ENCODE measurements at regions not wholly inside any gene's neighbourhood (a gene's known extent, or its start where the extent isn't known, plus 50 kb on each side); places are given as distances from the start of the nearest gene placed in this dataset.

DNA sequence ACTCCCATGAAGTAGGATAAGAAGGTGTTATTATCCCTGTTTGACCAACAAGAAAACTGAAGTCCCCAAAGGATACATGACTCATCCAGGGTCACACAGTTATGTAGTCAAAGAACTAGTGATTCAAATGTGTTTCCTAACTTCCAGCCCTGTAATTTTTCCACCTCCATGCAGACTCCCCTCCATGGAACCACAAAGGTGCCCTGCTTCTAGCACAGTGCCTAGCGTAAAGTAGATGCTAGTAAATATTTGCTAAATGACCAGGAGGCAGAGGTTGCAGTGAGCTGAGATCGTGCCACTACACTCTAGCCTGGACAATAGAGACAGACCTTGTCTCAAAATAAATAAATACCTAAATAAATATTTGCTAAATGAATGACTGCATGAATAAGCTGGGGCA, 55.8 kb downstream of the FRMPD3 start:
- TF ChIP-seq, protein P1, sequence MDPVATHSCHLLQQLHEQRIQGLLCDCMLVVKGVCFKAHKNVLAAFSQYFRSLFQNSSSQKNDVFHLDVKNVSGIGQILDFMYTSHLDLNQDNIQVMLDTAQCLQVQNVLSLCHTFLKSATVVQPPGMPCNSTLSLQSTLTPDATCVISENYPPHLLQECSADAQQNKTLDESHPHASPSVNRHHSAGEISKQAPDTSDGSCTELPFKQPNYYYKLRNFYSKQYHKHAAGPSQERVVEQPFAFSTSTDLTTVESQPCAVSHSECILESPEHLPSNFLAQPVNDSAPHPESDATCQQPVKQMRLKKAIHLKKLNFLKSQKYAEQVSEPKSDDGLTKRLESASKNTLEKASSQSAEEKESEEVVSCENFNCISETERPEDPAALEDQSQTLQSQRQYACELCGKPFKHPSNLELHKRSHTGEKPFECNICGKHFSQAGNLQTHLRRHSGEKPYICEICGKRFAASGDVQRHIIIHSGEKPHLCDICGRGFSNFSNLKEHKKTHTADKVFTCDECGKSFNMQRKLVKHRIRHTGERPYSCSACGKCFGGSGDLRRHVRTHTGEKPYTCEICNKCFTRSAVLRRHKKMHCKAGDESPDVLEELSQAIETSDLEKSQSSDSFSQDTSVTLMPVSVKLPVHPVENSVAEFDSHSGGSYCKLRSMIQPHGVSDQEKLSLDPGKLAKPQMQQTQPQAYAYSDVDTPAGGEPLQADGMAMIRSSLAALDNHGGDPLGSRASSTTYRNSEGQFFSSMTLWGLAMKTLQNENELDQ (tag by site-specific recombination; IDR thresholded peaks at IDR 0.05; ENCODE audit: low read depth) = no peak
- TF ChIP-seq, protein P2, sequence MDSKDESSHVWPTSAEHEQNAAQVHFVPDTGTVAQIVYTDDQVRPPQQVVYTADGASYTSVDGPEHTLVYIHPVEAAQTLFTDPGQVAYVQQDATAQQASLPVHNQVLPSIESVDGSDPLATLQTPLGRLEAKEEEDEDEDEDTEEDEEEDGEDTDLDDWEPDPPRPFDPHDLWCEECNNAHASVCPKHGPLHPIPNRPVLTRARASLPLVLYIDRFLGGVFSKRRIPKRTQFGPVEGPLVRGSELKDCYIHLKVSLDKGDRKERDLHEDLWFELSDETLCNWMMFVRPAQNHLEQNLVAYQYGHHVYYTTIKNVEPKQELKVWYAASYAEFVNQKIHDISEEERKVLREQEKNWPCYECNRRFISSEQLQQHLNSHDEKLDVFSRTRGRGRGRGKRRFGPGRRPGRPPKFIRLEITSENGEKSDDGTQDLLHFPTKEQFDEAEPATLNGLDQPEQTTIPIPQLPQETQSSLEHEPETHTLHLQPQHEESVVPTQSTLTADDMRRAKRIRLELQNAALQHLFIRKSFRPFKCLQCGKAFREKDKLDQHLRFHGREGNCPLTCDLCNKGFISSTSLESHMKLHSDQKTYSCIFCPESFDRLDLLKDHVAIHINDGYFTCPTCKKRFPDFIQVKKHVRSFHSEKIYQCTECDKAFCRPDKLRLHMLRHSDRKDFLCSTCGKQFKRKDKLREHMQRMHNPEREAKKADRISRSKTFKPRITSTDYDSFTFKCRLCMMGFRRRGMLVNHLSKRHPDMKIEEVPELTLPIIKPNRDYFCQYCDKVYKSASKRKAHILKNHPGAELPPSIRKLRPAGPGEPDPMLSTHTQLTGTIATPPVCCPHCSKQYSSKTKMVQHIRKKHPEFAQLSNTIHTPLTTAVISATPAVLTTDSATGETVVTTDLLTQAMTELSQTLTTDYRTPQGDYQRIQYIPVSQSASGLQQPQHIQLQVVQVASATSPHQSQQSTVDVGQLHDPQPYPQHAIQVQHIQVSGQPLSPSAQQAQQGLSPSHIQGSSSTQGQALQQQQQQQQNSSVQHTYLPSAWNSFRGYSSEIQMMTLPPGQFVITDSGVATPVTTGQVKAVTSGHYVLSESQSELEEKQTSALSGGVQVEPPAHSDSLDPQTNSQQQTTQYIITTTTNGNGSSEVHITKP (tag by site-specific recombination; IDR thresholded peaks at IDR 0.05) = no peak
- TF ChIP-seq, protein P3, sequence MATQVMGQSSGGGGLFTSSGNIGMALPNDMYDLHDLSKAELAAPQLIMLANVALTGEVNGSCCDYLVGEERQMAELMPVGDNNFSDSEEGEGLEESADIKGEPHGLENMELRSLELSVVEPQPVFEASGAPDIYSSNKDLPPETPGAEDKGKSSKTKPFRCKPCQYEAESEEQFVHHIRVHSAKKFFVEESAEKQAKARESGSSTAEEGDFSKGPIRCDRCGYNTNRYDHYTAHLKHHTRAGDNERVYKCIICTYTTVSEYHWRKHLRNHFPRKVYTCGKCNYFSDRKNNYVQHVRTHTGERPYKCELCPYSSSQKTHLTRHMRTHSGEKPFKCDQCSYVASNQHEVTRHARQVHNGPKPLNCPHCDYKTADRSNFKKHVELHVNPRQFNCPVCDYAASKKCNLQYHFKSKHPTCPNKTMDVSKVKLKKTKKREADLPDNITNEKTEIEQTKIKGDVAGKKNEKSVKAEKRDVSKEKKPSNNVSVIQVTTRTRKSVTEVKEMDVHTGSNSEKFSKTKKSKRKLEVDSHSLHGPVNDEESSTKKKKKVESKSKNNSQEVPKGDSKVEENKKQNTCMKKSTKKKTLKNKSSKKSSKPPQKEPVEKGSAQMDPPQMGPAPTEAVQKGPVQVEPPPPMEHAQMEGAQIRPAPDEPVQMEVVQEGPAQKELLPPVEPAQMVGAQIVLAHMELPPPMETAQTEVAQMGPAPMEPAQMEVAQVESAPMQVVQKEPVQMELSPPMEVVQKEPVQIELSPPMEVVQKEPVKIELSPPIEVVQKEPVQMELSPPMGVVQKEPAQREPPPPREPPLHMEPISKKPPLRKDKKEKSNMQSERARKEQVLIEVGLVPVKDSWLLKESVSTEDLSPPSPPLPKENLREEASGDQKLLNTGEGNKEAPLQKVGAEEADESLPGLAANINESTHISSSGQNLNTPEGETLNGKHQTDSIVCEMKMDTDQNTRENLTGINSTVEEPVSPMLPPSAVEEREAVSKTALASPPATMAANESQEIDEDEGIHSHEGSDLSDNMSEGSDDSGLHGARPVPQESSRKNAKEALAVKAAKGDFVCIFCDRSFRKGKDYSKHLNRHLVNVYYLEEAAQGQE (tag by site-specific recombination; IDR thresholded peaks at IDR 0.05) = no peak
- TF ChIP-seq, protein P4, sequence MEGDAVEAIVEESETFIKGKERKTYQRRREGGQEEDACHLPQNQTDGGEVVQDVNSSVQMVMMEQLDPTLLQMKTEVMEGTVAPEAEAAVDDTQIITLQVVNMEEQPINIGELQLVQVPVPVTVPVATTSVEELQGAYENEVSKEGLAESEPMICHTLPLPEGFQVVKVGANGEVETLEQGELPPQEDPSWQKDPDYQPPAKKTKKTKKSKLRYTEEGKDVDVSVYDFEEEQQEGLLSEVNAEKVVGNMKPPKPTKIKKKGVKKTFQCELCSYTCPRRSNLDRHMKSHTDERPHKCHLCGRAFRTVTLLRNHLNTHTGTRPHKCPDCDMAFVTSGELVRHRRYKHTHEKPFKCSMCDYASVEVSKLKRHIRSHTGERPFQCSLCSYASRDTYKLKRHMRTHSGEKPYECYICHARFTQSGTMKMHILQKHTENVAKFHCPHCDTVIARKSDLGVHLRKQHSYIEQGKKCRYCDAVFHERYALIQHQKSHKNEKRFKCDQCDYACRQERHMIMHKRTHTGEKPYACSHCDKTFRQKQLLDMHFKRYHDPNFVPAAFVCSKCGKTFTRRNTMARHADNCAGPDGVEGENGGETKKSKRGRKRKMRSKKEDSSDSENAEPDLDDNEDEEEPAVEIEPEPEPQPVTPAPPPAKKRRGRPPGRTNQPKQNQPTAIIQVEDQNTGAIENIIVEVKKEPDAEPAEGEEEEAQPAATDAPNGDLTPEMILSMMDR (tag by site-specific recombination; IDR thresholded peaks at IDR 0.05) = no peak
- TF ChIP-seq EGR2 (tag by site-specific recombination; IDR thresholded peaks at IDR 0.05; ENCODE audit: low read depth) (no peak), ZNF274 (IDR thresholded peaks at IDR 0.05; ENCODE audit: low read length) (no peak), ZNF274 (tag by site-specific recombination; IDR thresholded peaks at IDR 0.05; ENCODE audit: borderline replicate concordance) (no peak)
- TF ChIP-seq, protein P5, sequence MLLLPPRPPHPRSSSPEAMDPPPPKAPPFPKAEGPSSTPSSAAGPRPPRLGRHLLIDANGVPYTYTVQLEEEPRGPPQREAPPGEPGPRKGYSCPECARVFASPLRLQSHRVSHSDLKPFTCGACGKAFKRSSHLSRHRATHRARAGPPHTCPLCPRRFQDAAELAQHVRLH (tag by site-specific recombination; IDR thresholded peaks at IDR 0.05) = no peak
- TF ChIP-seq, protein P6, sequence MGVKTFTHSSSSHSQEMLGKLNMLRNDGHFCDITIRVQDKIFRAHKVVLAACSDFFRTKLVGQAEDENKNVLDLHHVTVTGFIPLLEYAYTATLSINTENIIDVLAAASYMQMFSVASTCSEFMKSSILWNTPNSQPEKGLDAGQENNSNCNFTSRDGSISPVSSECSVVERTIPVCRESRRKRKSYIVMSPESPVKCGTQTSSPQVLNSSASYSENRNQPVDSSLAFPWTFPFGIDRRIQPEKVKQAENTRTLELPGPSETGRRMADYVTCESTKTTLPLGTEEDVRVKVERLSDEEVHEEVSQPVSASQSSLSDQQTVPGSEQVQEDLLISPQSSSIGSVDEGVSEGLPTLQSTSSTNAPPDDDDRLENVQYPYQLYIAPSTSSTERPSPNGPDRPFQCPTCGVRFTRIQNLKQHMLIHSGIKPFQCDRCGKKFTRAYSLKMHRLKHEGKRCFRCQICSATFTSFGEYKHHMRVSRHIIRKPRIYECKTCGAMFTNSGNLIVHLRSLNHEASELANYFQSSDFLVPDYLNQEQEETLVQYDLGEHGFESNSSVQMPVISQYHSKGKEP (tag by site-specific recombination; IDR thresholded peaks at IDR 0.05) = no peak
- TF ChIP-seq, protein P7, sequence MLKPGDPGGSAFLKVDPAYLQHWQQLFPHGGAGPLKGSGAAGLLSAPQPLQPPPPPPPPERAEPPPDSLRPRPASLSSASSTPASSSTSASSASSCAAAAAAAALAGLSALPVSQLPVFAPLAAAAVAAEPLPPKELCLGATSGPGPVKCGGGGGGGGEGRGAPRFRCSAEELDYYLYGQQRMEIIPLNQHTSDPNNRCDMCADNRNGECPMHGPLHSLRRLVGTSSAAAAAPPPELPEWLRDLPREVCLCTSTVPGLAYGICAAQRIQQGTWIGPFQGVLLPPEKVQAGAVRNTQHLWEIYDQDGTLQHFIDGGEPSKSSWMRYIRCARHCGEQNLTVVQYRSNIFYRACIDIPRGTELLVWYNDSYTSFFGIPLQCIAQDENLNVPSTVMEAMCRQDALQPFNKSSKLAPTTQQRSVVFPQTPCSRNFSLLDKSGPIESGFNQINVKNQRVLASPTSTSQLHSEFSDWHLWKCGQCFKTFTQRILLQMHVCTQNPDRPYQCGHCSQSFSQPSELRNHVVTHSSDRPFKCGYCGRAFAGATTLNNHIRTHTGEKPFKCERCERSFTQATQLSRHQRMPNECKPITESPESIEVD (tag by site-specific recombination; IDR thresholded peaks at IDR 0.05) = no peak
- TF ChIP-seq, protein P8, sequence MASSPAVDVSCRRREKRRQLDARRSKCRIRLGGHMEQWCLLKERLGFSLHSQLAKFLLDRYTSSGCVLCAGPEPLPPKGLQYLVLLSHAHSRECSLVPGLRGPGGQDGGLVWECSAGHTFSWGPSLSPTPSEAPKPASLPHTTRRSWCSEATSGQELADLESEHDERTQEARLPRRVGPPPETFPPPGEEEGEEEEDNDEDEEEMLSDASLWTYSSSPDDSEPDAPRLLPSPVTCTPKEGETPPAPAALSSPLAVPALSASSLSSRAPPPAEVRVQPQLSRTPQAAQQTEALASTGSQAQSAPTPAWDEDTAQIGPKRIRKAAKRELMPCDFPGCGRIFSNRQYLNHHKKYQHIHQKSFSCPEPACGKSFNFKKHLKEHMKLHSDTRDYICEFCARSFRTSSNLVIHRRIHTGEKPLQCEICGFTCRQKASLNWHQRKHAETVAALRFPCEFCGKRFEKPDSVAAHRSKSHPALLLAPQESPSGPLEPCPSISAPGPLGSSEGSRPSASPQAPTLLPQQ (tag by site-specific recombination; IDR thresholded peaks at IDR 0.05) = no peak
